GM12878 (cell line): ENCODE measurements at regions not wholly inside any gene's neighbourhood (a gene's known extent, or its start where the extent isn't known, plus 50 kb on each side); places are given as distances from the start of the nearest gene placed in this dataset.

Experiments used
- ATAC-seq: fragments of 200-7000 bp; cut with Tn5 transposase; 3 replicates; pipeline ENCODE4 v1.9.1; 2020; ENCODE audit warnings: mild to moderate bottlenecking, moderate library complexity
- BruUV-seq: library from RNA; stranded (reverse); fragments of 400-500 nt; replicated peaks from 2 replicates; lab custom pipeline; 2021; lab: Mats Ljungman, UMichigan
- CTCF ChIA-PET: fragments of 300-600 bp; sonication (Branson Sonifier 250); formaldehyde crosslinking; extraction: SDS; loops from one replicate; lab custom pipeline; 2021; ENCODE audit warnings: inconsistent platforms; lab: Yijun Ruan, JAX
- POLR2A ChIA-PET: fragments of 350-600 bp; formaldehyde crosslinking; extraction: SDS; loops from one replicate; lab custom pipeline; 2021; ENCODE audit warnings: inconsistent platforms; lab: Charles Lee
- RAD21 ChIA-PET: fragments of 300-600 bp; sonication (Branson Sonifier 250); formaldehyde crosslinking; loops from one replicate; lab custom pipeline; 2023; ENCODE audit warnings: antibody characterized with exemption; ENCODE audit not compliant: unreplicated experiment; lab: Charles Lee
- SMC1A ChIA-PET: fragments of 300-600 bp; sonication (Branson Sonifier 250); formaldehyde crosslinking; loops from one replicate; lab custom pipeline; 2023; ENCODE audit not compliant: unreplicated experiment, uncharacterized antibody; lab: Charles Lee
- DNase-seq: peaks from one replicate; pipeline ENCODE4 v3.0.0-alpha.2; 2011; ENCODE audit warnings: low read depth, low spot score
- FAIRE-seq: peaks from 3 replicates; lab custom pipeline; 2011; peaks lifted over from hg19 to GRCh38; lab: Jason Lieb, UNC
- H2AFZ ChIP-seq: 2 replicates; pipeline ENCODE4 v1.6.0; 2011; ENCODE audit warnings: low read depth, low read length, control low read depth; ENCODE audit not compliant: control insufficient read depth
- H3K27ac ChIP-seq: 2 replicates; pipeline ENCODE4 v1.5.1; 2011; ENCODE audit warnings: control low read depth; ENCODE audit not compliant: control insufficient read depth, insufficient read depth
- H3K27me3 ChIP-seq, 2 experiments: replicated peaks in 1 of 2; 2 replicates each; pipeline versions ENCODE4 v1.6.0 to v1.6.1; 2011; ENCODE audit warnings: low read length in 1 of 2; ENCODE audit not compliant: control insufficient read depth in 2 of 2, insufficient read depth in 2 of 2
- H3K36me3 ChIP-seq, 2 experiments: 2 replicates each; pipeline ENCODE4 v1.5.1; 2011; ENCODE audit warnings: low read length in 1 of 2; ENCODE audit not compliant: control insufficient read depth in 2 of 2, insufficient read depth in 2 of 2
- H3K4me1 ChIP-seq: 2 replicates; pipeline ENCODE4 v1.6.1; 2011; ENCODE audit warnings: mild to moderate bottlenecking, low read length, moderate library complexity, mixed read lengths; ENCODE audit not compliant: control insufficient read depth, insufficient read depth
- H3K4me2 ChIP-seq: 2 replicates; pipeline ENCODE4 v1.6.0; 2011; ENCODE audit warnings: control low read depth; ENCODE audit not compliant: control insufficient read depth, insufficient read depth
- H3K4me3 ChIP-seq: fragments of 200-600 bp; sonication (generic); 2 replicates; pipeline ENCODE4 v1.5.1; 2016
- H3K79me2 ChIP-seq: 2 replicates; pipeline ENCODE4 v1.6.0; 2011; ENCODE audit warnings: low read length; ENCODE audit not compliant: control insufficient read depth, insufficient read depth
- H3K9ac ChIP-seq: 2 replicates; pipeline ENCODE4 v1.8.0; 2011; ENCODE audit warnings: low read length, control low read depth, mixed read lengths; ENCODE audit not compliant: control insufficient read depth, insufficient read depth
- H3K9me3 ChIP-seq: replicated peaks from 3 replicates; pipeline ENCODE4 v1.5.1; 2011; ENCODE audit warnings: mild to moderate bottlenecking, low read length; ENCODE audit not compliant: control insufficient read depth, insufficient read depth
- H4K20me1 ChIP-seq: 2 replicates; pipeline ENCODE4 v1.6.0; 2011; ENCODE audit not compliant: control insufficient read depth, insufficient read depth
- CBX3 ChIP-seq: fragments of 200-600 bp; sonication (generic); IDR thresholded peaks from 2 replicates; pipeline ENCODE4 v1.6.1; 2016; ENCODE audit warnings: low read depth, borderline replicate concordance
- CBX5 ChIP-seq: sonication (generic); IDR thresholded peaks from 2 replicates; pipeline ENCODE4 v1.6.1; 2016; ENCODE audit warnings: low read depth, moderate library complexity, mild to moderate bottlenecking, inconsistent platforms
- HDAC2 ChIP-seq: fragments of 200-600 bp; sonication (generic); IDR thresholded peaks from 2 replicates; pipeline ENCODE4 v1.6.1; 2017
- HDAC6 ChIP-seq: fragments of 200-600 bp; sonication (generic); IDR thresholded peaks from one replicate; pipeline ENCODE4 v1.8.0; 2017; ENCODE audit warnings: antibody characterized with exemption; ENCODE audit not compliant: unreplicated experiment
- HDGF ChIP-seq: fragments of 450-650 bp; IDR thresholded peaks from 2 replicates; pipeline ENCODE4 v1.6.1; 2016; ENCODE audit warnings: antibody characterized with exemption
- MTA2 ChIP-seq: fragments of 450-650 bp; IDR thresholded peaks from 2 replicates; pipeline ENCODE4 v1.6.1; 2016; ENCODE audit warnings: low read depth, mild to moderate bottlenecking, moderate library complexity
- MTA3 ChIP-seq: IDR thresholded peaks from 2 replicates; pipeline ENCODE4 v1.6.1; 2012; ENCODE audit warnings: low read length, inconsistent platforms, borderline replicate concordance
- NR2F1 ChIP-seq: fragments of 450-650 bp; conservative IDR thresholded peaks from 2 replicates; pipeline ENCODE4 v1.6.1; 2017; ENCODE audit warnings: mild to moderate bottlenecking
- POLR2A ChIP-seq: IDR thresholded peaks from 2 replicates; pipeline ENCODE4 v1.6.1; 2011; ENCODE audit warnings: low read depth, mild to moderate bottlenecking, low read length
- POLR2AphosphoS2 ChIP-seq: IDR thresholded peaks from 2 replicates; pipeline ENCODE4 v1.6.1; 2011; ENCODE audit warnings: low read depth, mild to moderate bottlenecking, low read length, improper control_type of control experiment, moderate library complexity
- POU2F2 ChIP-seq: IDR thresholded peaks from 3 replicates; pipeline ENCODE4 v1.6.1; 2011; ENCODE audit warnings: low read depth, mild to moderate bottlenecking, low read length, borderline replicate concordance
- RELA ChIP-seq: fragments of 450-650 bp; IDR thresholded peaks from 2 replicates; pipeline ENCODE4 v1.8.0; 2014; ENCODE audit warnings: borderline replicate concordance; ENCODE audit not compliant: partially characterized antibody
- SP1 ChIP-seq: IDR thresholded peaks from one replicate; pipeline ENCODE4 v1.6.1; 2011; ENCODE audit warnings: low read depth, low read length
- SUPT20H ChIP-seq: IDR thresholded peaks from 2 replicates; pipeline ENCODE4 v1.6.1; 2011; ENCODE audit warnings: low read depth, mild to moderate bottlenecking, low read length, moderate library complexity, borderline replicate concordance; ENCODE audit not compliant: control insufficient read depth
- ZNF207 ChIP-seq: fragments of 450-650 bp; IDR thresholded peaks from 2 replicates; pipeline ENCODE4 v1.6.1; 2014; ENCODE audit warnings: antibody characterized with exemption, mild to moderate bottlenecking, borderline replicate concordance
- ZNF217 ChIP-seq: fragments of 450-650 bp; IDR thresholded peaks from 2 replicates; pipeline ENCODE4 v1.6.1; 2017; ENCODE audit warnings: antibody characterized with exemption, mild to moderate bottlenecking
- ZNF24 ChIP-seq: fragments of 450-650 bp; IDR thresholded peaks from 2 replicates; pipeline ENCODE4 v1.6.1; 2017; ENCODE audit warnings: antibody characterized with exemption, mild to moderate bottlenecking
- ZNF274 ChIP-seq: IDR thresholded peaks from one replicate; pipeline ENCODE4 v1.8.0; 2011; ENCODE audit not compliant: insufficient read length, insufficient read depth
- WGBS: methylation state at CpG from one replicate; pipeline ENCODE4 v1.1.6; 2016; ENCODE audit warnings: low lambda C conversion rate; ENCODE audit not compliant: insufficient replicate concordance, insufficient coverage; ENCODE audit errors: missing lambda C conversion rate; 5-methylcytosine and 5-hydroxymethylcytosine counted together
- in situ Hi-C: fragments of 300-500 bp; cut with MboI; formaldehyde crosslinking; loops from 9 replicates; pipeline ENCODE4 v1.14.3; 2018; ENCODE audit warnings: mixed read lengths
- intact Hi-C: fragments of 100-400 bp; cut with micrococcal nuclease; formaldehyde crosslinking; loops from one replicate; pipeline ENCODE4 v1.14.2; 2022; ENCODE audit not compliant: unreplicated experiment
- TF ChIP-seq, protein P1 (sequence below): IDR thresholded peaks from 2 replicates; pipeline ENCODE4 v1.6.1; 2012; ENCODE audit warnings: low read depth, low read length, improper control_type of control experiment
- TF ChIP-seq, protein P2 (sequence below): fragments of 450-650 bp; IDR thresholded peaks from 2 replicates; pipeline ENCODE4 v1.6.1; 2017; ENCODE audit warnings: antibody characterized with exemption, mild to moderate bottlenecking, moderate library complexity
- TF ChIP-seq, protein P3 (sequence below): fragments of 450-650 bp; formaldehyde crosslinking; IDR thresholded peaks from 2 replicates; pipeline ENCODE4 v1.4.0; 2022; ENCODE audit warnings: mild to moderate bottlenecking, moderate library complexity

GRCh38 chr5:53738105-53738504, 177.7 kb downstream of the NDUFS4 start (continued):
- TF ChIP-seq ZNF217 (no peak), HDGF (no peak)
- TF ChIP-seq, protein P1, sequence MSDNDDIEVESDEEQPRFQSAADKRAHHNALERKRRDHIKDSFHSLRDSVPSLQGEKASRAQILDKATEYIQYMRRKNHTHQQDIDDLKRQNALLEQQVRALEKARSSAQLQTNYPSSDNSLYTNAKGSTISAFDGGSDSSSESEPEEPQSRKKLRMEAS: no peak

GRCh38 chr5:53739111-53739510, 178.7 kb downstream of the NDUFS4 start:
- no peak overlapping the region for H3K4me2 ChIP-seq
- no peaks in the 10 kb centered on the region for H3K36me3 ChIP-seq
- H3K4me1 ChIP-seq: no peaks in the 10 kb centered on the region
- H2AFZ ChIP-seq: no peak overlapping the region
- H3K27me3 ChIP-seq: no peaks in the 10 kb centered on the region
- no TSS peak for BruUV-seq
- DNase-seq (no peak), FAIRE-seq (no peak), ATAC-seq (no peak)
- RAD21 ChIA-PET: no interaction called here
- CTCF ChIA-PET: no interaction called here
- H3K27ac ChIP-seq: no peak overlapping the region
- SMC1A ChIA-PET: no interaction called here
- in situ Hi-C loops: no loop called here
- intact Hi-C loops: no loop called here
- 60% methylated on average over 4 of the region's 4 CpGs for WGBS
- H3K79me2 ChIP-seq: no peaks in the 10 kb centered on the region
- no peak overlapping the region for H3K9ac ChIP-seq
- no peaks in the 10 kb centered on the region for H3K9me3 ChIP-seq
- H3K4me3 ChIP-seq: no peak overlapping the region
- no peaks in the 10 kb centered on the region for H4K20me1 ChIP-seq
- POLR2A ChIA-PET: no interaction called here
- TF ChIP-seq NR2F1 (no peak), MTA3 (no peak), POLR2AphosphoS2 (no peak), ZNF24 (no peak), MTA2 (no peak), SUPT20H (no peak), POLR2A (no peak), CBX5 (no peak), HDAC6 (no peak), ZNF274 (no peak), RELA (no peak), ZNF207 (no peak), CBX3 (no peak), SP1 (no peak), POU2F2 (no peak), HDAC2 (no peak)
- TF ChIP-seq, protein P2, sequence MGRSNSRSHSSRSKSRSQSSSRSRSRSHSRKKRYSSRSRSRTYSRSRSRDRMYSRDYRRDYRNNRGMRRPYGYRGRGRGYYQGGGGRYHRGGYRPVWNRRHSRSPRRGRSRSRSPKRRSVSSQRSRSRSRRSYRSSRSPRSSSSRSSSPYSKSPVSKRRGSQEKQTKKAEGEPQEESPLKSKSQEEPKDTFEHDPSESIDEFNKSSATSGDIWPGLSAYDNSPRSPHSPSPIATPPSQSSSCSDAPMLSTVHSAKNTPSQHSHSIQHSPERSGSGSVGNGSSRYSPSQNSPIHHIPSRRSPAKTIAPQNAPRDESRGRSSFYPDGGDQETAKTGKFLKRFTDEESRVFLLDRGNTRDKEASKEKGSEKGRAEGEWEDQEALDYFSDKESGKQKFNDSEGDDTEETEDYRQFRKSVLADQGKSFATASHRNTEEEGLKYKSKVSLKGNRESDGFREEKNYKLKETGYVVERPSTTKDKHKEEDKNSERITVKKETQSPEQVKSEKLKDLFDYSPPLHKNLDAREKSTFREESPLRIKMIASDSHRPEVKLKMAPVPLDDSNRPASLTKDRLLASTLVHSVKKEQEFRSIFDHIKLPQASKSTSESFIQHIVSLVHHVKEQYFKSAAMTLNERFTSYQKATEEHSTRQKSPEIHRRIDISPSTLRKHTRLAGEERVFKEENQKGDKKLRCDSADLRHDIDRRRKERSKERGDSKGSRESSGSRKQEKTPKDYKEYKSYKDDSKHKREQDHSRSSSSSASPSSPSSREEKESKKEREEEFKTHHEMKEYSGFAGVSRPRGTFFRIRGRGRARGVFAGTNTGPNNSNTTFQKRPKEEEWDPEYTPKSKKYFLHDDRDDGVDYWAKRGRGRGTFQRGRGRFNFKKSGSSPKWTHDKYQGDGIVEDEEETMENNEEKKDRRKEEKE: no peak
- TF ChIP-seq, protein P1: no peak
- TF ChIP-seq, protein P3, sequence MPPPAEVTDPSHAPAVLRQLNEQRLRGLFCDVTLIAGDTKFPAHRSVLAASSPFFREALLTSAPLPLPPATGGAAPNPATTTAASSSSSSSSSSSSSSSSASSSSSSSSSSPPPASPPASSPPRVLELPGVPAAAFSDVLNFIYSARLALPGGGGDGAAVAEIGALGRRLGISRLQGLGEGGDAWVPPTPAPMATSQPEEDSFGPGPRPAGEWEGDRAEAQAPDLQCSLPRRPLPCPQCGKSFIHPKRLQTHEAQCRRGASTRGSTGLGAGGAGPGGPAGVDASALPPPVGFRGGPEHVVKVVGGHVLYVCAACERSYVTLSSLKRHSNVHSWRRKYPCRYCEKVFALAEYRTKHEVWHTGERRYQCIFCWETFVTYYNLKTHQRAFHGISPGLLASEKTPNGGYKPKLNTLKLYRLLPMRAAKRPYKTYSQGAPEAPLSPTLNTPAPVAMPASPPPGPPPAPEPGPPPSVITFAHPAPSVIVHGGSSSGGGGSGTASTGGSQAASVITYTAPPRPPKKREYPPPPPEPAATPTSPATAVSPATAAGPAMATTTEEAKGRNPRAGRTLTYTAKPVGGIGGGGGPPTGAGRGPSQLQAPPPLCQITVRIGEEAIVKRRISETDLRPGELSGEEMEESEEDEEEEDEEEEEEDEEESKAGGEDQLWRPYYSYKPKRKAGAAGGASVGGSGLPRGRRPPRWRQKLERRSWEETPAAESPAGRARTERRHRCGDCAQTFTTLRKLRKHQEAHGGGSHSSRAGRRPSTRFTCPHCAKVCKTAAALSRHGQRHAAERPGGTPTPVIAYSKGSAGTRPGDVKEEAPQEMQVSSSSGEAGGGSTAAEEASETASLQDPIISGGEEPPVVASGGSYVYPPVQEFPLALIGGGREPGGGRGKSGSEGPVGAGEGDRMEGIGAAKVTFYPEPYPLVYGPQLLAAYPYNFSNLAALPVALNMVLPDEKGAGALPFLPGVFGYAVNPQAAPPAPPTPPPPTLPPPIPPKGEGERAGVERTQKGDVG (CRISPR knock-in tag): no peak
